ACHN (cell line): ENCODE measurements at regions not wholly inside any gene's neighbourhood (a gene's known extent, or its start where the extent isn't known, plus 50 kb on each side); places are given as distances from the start of the nearest gene placed in this dataset.

Experiments
- DNase-seq: peaks from one replicate; pipeline ENCODE4 v3.0.0-alpha.2; 2015
- in situ Hi-C: cut with HindIII; loops from 2 replicates; pipeline ENCODE4 v1.10.0; 2017; ENCODE audit warnings: low sequenced_read_pairs, low pct_ligation_motif_present, low pct_unique_long_range_greater_than_20kb

GRCh38 chr11:13897646-13898276 lies 64.8 kb upstream of the SPON1 start:
- in situ Hi-C loops = no loop called here
- DNase-seq = no peak

- in situ Hi-C loops = no loop called here
These were observed 62.9 kb upstream of the SPON1 start for GRCh38 chr11:13899603-13900002.

GRCh38 chr11:13902523-13902922 lies 60.0 kb upstream of the SPON1 start:
- in situ Hi-C loops = no loop called here
- DNase-seq = no peak

More at GRCh38 chr11:13899603-13900002, 62.9 kb upstream of the SPON1 start:
- DNase-seq = no peak

GRCh38 chr11:13905137-13905781 lies 57.3 kb upstream of the SPON1 start:
- in situ Hi-C loops = no loop called here
- no peak for DNase-seq

GRCh38 chr11:13907678-13908077 lies 54.8 kb upstream of the SPON1 start:
- in situ Hi-C loops = no loop called here
- no peak for DNase-seq

- no peak for DNase-seq
- in situ Hi-C loops = no loop called here
These were observed 54.0 kb upstream of the SPON1 start for GRCh38 chr11:13908535-13908934.
